ENCODE measurements at regions not wholly inside any gene's neighbourhood (a gene's known extent, or its start where the extent isn't known, plus 50 kb on each side); places are given as distances from the start of the nearest gene placed in this dataset.
"Not testable (repeated sequence)": the region's sequence is repeated elsewhere in the genome, so short reads cannot be mapped to it uniquely, and the experiment has no call there.

DNA sequence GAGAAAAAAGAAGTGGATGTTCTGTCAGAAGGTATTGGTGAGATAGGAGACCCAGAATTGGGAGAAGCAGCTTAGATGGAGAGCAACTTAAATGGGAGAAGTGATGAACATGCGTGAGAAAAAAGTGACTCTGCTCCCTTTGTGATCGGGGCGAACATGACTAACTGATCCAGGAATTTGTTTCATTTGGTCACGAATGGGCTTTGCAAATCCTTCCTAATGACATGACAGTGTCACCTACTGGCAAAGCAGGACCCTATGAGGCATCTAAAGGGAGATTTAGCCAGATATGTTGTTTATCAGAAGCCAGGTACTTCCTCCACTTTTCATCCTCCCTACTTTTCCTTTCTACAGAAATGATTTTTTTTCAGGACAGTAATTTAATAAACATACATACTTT, 787.4 kb upstream of the RGMB start:
- ChIA-PET POLR2A (no interaction called here), CTCF (no interaction called here)
- H3K4me1 Mint-ChIP-seq: no peaks in the 10 kb centered on the region
- intact Hi-C loops (cut with micrococcal nuclease): no loop called here
- H3K27me3 Mint-ChIP-seq: no peaks in the 10 kb centered on the region
- H3K36me3 Mint-ChIP-seq (ENCODE audit: low read depth): no peaks in the 10 kb centered on the region
- no peak for TF ChIP-seq CTCF (IDR thresholded peaks at IDR 0.05)
- no peak for ATAC-seq (ENCODE audit: low read depth)
- H3K27ac Mint-ChIP-seq: no peak overlapping the region
- DNase-seq: no peak
- H3K4me3 Mint-ChIP-seq: no peak overlapping the region
- H3K9me3 Mint-ChIP-seq: no peaks in the 10 kb centered on the region

- H3K27me3 Mint-ChIP-seq: no peaks in the 10 kb centered on the region
- TF ChIP-seq CTCF (IDR thresholded peaks at IDR 0.05): no peak
- intact Hi-C loops (cut with micrococcal nuclease): no loop called here
- H3K9me3 Mint-ChIP-seq: peaks cover 5% of the 10 kb centered on the region
- no peak overlapping the region for H3K27ac Mint-ChIP-seq
- POLR2A ChIA-PET: no interaction called here
- ATAC-seq (ENCODE audit: low read depth) (no peak), DNase-seq (no peak)
- CTCF ChIA-PET: no interaction called here
- H3K36me3 Mint-ChIP-seq (ENCODE audit: low read depth): no peaks in the 10 kb centered on the region
- H3K4me1 Mint-ChIP-seq: no peaks in the 10 kb centered on the region
- no peak overlapping the region for H3K4me3 Mint-ChIP-seq
Observed at GRCh38 chr5:97991236-97991635, 782.2 kb upstream of the RGMB start.

DNA sequence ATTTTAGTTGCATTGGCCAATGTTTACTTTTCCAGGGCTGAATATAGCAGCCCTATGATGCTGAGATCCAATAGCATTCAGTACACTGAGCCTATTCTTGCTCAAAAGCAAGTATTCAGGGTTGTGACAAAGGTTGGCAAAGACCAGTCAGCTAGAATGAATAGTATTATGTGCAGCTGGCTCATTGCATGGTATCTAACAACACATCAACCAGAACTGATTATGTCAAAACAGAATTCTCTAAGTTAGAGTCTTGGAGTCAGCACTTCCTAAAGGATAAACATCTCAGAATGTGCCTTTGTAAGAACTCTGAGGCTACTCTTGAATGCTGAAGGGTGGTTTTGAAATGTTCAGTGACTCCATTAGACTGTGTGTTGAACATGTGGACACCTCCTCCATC, 774.5 kb upstream of the RGMB start:
- H3K27me3 Mint-ChIP-seq: no peaks in the 10 kb centered on the region
- intact Hi-C loops (cut with micrococcal nuclease): no loop called here
- H3K4me3 Mint-ChIP-seq: no peak overlapping the region
- no peaks in the 10 kb centered on the region for H3K36me3 Mint-ChIP-seq (ENCODE audit: low read depth)
- POLR2A ChIA-PET: no interaction called here
- CTCF ChIA-PET: no interaction called here
- H3K9me3 Mint-ChIP-seq: peaks cover 15% of the 10 kb centered on the region
- H3K27ac Mint-ChIP-seq: no peak overlapping the region
- H3K4me1 Mint-ChIP-seq: no peaks in the 10 kb centered on the region
- no peak for TF ChIP-seq CTCF (IDR thresholded peaks at IDR 0.05)
- DNase-seq: no peak
- no peak for ATAC-seq (ENCODE audit: low read depth)

DNA sequence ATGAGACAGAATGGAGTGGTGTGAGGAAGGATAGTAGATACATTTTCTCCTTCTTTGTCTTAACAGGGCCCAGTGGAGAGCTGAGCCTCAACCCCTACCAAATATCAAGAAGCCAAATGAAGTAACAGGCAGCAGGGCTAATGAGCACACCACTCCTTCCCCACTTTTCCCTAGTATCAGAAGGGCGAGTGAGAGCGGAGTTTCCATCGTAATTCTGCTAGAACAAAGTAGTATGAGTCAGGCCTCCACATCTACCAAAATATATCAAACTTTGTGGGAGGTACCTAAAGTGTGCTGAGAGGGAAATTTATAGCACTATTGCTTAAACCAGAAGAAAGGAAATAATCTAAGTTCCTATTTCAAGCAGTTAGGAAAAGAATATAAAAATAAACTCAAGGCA, 769.0 kb upstream of the RGMB start:
- H3K36me3 Mint-ChIP-seq (ENCODE audit: low read depth): no peaks in the 10 kb centered on the region
- TF ChIP-seq CTCF (IDR thresholded peaks at IDR 0.05): no peak
- H3K4me1 Mint-ChIP-seq: no peaks in the 10 kb centered on the region
- no peak overlapping the region for H3K4me3 Mint-ChIP-seq
- H3K9me3 Mint-ChIP-seq: peaks cover 6% of the 10 kb centered on the region
- ChIA-PET POLR2A (no interaction called here), CTCF (no interaction called here)
- intact Hi-C loops (cut with micrococcal nuclease): no loop called here
- H3K27ac Mint-ChIP-seq: no peak overlapping the region
- no peak for ATAC-seq (ENCODE audit: low read depth)
- H3K27me3 Mint-ChIP-seq: no peaks in the 10 kb centered on the region
- DNase-seq: no peak

- H3K27ac Mint-ChIP-seq: no peak overlapping the region
- POLR2A ChIA-PET: no interaction called here
- DNase-seq (no peak), ATAC-seq (ENCODE audit: low read depth) (no peak)
- intact Hi-C loops (cut with micrococcal nuclease): no loop called here
- TF ChIP-seq CTCF (IDR thresholded peaks at IDR 0.05): no peak
- H3K27me3 Mint-ChIP-seq: no peaks in the 10 kb centered on the region
- H3K9me3 Mint-ChIP-seq: no peaks in the 10 kb centered on the region
- no peak overlapping the region for H3K4me3 Mint-ChIP-seq
- no peaks in the 10 kb centered on the region for H3K36me3 Mint-ChIP-seq (ENCODE audit: low read depth)
- no peaks in the 10 kb centered on the region for H3K4me1 Mint-ChIP-seq
- CTCF ChIA-PET: no interaction called here
Observed at GRCh38 chr5:98016771-98017170, 756.7 kb upstream of the RGMB start.

DNA sequence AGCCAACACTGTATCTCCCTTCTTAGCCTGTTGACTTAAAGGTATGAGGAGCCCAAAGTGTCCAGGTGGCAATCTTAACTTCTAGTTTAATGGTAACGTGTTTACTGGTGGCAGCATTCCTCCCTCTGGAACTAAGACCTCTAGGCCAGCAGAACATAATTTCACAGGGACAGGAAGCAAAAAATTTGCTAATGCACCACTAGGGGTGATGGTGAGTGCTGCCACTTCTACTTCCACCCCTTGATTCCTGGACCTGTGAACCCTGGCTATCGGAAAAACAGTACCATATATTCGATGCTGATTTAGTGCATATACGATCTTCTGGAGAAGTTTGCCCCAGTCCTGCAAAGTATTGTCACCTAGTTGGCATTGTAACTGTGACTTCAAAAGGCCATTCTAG, 743.2 kb upstream of the RGMB start:
- ATAC-seq (ENCODE audit: low read depth); H3K36me3 Mint-ChIP-seq (ENCODE audit: low read depth); H3K27me3 Mint-ChIP-seq; POLR2A ChIA-PET; H3K9me3 Mint-ChIP-seq; CTCF ChIA-PET; intact Hi-C loops (cut with micrococcal nuclease); H3K4me3 Mint-ChIP-seq; DNase-seq; H3K4me1 Mint-ChIP-seq; H3K27ac Mint-ChIP-seq: not testable (repeated sequence)

DNA sequence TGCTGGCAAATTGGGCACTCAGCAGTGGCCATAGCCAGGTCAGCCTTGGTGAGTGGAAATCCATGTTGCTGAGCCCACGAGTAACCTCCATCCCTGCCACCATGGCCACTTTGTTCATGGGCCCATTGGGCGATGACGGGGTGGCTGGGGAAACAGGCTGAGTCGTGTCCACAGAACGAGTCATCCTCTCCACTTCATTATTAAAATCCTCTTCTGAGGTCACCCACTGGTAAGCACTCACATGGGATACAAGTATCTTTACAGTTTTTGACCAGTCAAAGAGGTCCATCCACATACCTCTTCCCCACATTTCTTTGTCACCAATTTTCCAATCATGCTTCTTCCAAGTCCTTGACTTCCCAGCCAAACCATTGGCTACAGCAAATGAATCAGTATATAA, 742.4 kb upstream of the RGMB start:
- H3K4me1 Mint-ChIP-seq; H3K9me3 Mint-ChIP-seq; H3K36me3 Mint-ChIP-seq (ENCODE audit: low read depth); DNase-seq; ATAC-seq (ENCODE audit: low read depth); CTCF ChIA-PET; POLR2A ChIA-PET; intact Hi-C loops (cut with micrococcal nuclease); H3K27ac Mint-ChIP-seq; H3K4me3 Mint-ChIP-seq; H3K27me3 Mint-ChIP-seq: not testable (repeated sequence)

All from activated B cell treated with CpG ODN at 0.5 μM for 24 hours (primary cell).